ENCODE measurements at regions not wholly inside any gene's neighbourhood (a gene's known extent, or its start where the extent isn't known, plus 50 kb on each side); places are given as distances from the start of the nearest gene placed in this dataset.

- Histone ChIP-seq H3K9me2 (no peaks in the 10 kb centered on the region), H3K36me3 (replicated peaks in 1 of 2; ENCODE audit: control insufficient read depth in 1 of 2, insufficient read depth in 2 of 2, low read length in 1 of 2) (no peaks in the 10 kb centered on the region), H3K27me3 (ENCODE audit: insufficient read depth) (no peaks in the 10 kb centered on the region), H3K4me1 (ENCODE audit: control insufficient read depth in 1 of 2, insufficient read depth in 2 of 2, low read depth in 1 of 2, low read length in 1 of 2) (no peaks in the 10 kb centered on the region; a peak in 1 of 4 replicates), H4K20me1 (ENCODE audit: insufficient read depth) (no peaks in the 10 kb centered on the region), H3K27ac (ENCODE audit: low read depth in 2 of 2, low read length in 1 of 2) (no peak overlapping the region), H3K9ac (no peak overlapping the region), H3K4me3 (ENCODE audit: low read depth in 2 of 2, low read length in 1 of 2) (no peak overlapping the region), H3K4me2 (no peak overlapping the region), H3F3A (replicated peaks; ENCODE audit: insufficient read depth) (no peaks in the 10 kb centered on the region), H2AFZ (ENCODE audit: low read depth) (no peak overlapping the region), H3K79me2 (ENCODE audit: insufficient read depth) (no peaks in the 10 kb centered on the region), H3K9me3 (no peaks in the 10 kb centered on the region)
- CTCF ChIA-PET, result interaction anchor here (0.9 to 3.4 kb wide), 2 partner anchors 10 to 12 kb away, joined by 3 to 11 read pairs; no protein-coding TSS in a partner anchor
- TF ChIP-seq RAD21 (IDR thresholded peaks at IDR 0.05; ENCODE audit: low read length) (no peak), SMC3 (IDR thresholded peaks at IDR 0.05; ENCODE audit: low read depth, low read length) (no peak), NRF1 (IDR thresholded peaks at IDR 0.05; ENCODE audit: low read depth, low read length) (no peak), FOXJ3 (CRISPR knock-in tag; IDR thresholded peaks at IDR 0.05) (no peak), EP300 (IDR thresholded peaks at IDR 0.05; ENCODE audit: borderline replicate concordance in 1 of 2, low read depth in 1 of 2, low read length in 1 of 2) (no peak), USF2 (IDR thresholded peaks at IDR 0.05; ENCODE audit: borderline replicate concordance, low read depth, low read length) (no peak), GABPA (IDR thresholded peaks at IDR 0.05; ENCODE audit: low read depth) (no peak), SIN3A (IDR thresholded peaks at IDR 0.05; ENCODE audit: borderline replicate concordance, low read depth, low read length) (no peak), YY1 (IDR thresholded peaks at IDR 0.05; ENCODE audit: low read depth) (no peak), POLR2AphosphoS5 (IDR thresholded peaks at IDR 0.05; ENCODE audit: low read depth, low read length) (no peak), EZH2phosphoT487 (IDR thresholded peaks at IDR 0.05; ENCODE audit: borderline replicate concordance, low read depth) (no peak), IRF3 (IDR thresholded peaks at IDR 0.05; ENCODE audit: low read depth, low read length) (no peak), MXI1 (IDR thresholded peaks at IDR 0.05; ENCODE audit: low read depth, low read length) (no peak), REST (IDR thresholded peaks at IDR 0.05; ENCODE audit: low read depth, low read length) (no peak), MEF2A (IDR thresholded peaks at IDR 0.05; ENCODE audit: borderline replicate concordance, low read depth) (no peak)
- TF ChIP-seq, protein P1, sequence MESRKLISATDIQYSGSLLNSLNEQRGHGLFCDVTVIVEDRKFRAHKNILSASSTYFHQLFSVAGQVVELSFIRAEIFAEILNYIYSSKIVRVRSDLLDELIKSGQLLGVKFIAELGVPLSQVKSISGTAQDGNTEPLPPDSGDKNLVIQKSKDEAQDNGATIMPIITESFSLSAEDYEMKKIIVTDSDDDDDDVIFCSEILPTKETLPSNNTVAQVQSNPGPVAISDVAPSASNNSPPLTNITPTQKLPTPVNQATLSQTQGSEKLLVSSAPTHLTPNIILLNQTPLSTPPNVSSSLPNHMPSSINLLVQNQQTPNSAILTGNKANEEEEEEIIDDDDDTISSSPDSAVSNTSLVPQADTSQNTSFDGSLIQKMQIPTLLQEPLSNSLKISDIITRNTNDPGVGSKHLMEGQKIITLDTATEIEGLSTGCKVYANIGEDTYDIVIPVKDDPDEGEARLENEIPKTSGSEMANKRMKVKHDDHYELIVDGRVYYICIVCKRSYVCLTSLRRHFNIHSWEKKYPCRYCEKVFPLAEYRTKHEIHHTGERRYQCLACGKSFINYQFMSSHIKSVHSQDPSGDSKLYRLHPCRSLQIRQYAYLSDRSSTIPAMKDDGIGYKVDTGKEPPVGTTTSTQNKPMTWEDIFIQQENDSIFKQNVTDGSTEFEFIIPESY (IDR thresholded peaks at IDR 0.05; ENCODE audit: borderline replicate concordance, low read depth), result no peak
- TF ChIP-seq, protein P2, sequence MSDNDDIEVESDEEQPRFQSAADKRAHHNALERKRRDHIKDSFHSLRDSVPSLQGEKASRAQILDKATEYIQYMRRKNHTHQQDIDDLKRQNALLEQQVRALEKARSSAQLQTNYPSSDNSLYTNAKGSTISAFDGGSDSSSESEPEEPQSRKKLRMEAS (IDR thresholded peaks at IDR 0.05; ENCODE audit: low read depth), result no peak
- DNase-seq, result no peak
- WGBS (ENCODE audit: low lambda C conversion rate), result 54% methylated on average over 5 of the region's 5 CpGs
- POLR2A ChIA-PET, result no interaction called here
Observed at GRCh38 chr6:98056955-98057354, 773.9 kb upstream of the MMS22L start.
